K562 (cell line): ENCODE measurements at regions not wholly inside any gene's neighbourhood (a gene's known extent, or its start where the extent isn't known, plus 50 kb on each side); places are given as distances from the start of the nearest gene placed in this dataset.
A peak's percentile ranks its signal among the peaks of the same experiment; 100 is the strongest.

ENCODE experiments used
- NR4A1 ChIP-seq, 2 experiments: fragments of 250-450 bp in 1 of 2; fragments of 450-650 bp in 1 of 2; sonication (Bioruptor Pico) in 1 of 2; IDR thresholded peaks; 2 replicates each; pipeline versions ENCODE4 v1.4.0 to v1.6.1; 2016 to 2020; ENCODE audit warnings: mild to moderate bottlenecking in 2 of 2, missing compliant biosample characterization in 1 of 2, missing genetic modification characterization in 1 of 2, moderate library complexity in 1 of 2
- RCOR1 ChIP-seq, 2 experiments: IDR thresholded peaks; 2 replicates each; pipeline ENCODE4 v1.6.1; 2012; ENCODE audit warnings: low read depth in 2 of 2, low read length in 2 of 2, borderline replicate concordance in 1 of 2, improper control_type of control experiment in 1 of 2
- SMC3 ChIP-seq: conservative IDR thresholded peaks from 2 replicates; pipeline ENCODE4 v1.6.1; 2011; ENCODE audit warnings: low read depth, low read length, improper control_type of control experiment; ENCODE audit not compliant: insufficient read depth
- SRSF3 ChIP-seq: fragments of 200-400 bp; formaldehyde crosslinking; IDR thresholded peaks from 2 replicates; pipeline ENCODE4 v1.6.1; 2016; ENCODE audit warnings: mild to moderate bottlenecking, low read length, moderate library complexity; ENCODE audit not compliant: insufficient read depth
- TFAM ChIP-seq: fragments of 250-450 bp; sonication (Bioruptor Pico); conservative IDR thresholded peaks from 2 replicates; pipeline ENCODE4 v1.5.0; 2021; ENCODE audit warnings: mild to moderate bottlenecking, moderate library complexity
- U2AF1 ChIP-seq: fragments of 200-400 bp; formaldehyde crosslinking; optimal IDR thresholded peaks from 2 replicates; pipeline ENCODE3; 2017; ENCODE audit warnings: mild to moderate bottlenecking, low read depth, low read length, moderate library complexity
- ZEB2 ChIP-seq: fragments of 450-650 bp; IDR thresholded peaks from 2 replicates; pipeline ENCODE4 v1.6.1; 2016
- ZKSCAN8 ChIP-seq: fragments of 200-800 bp; sonication (Bioruptor generic); IDR thresholded peaks from 2 replicates; pipeline ENCODE4 v1.6.1; 2016; ENCODE audit warnings: missing genetic modification characterization, missing compliant biosample characterization
- ZNF140 ChIP-seq: fragments of 250-450 bp; sonication (Bioruptor Pico); IDR thresholded peaks from 2 replicates; pipeline ENCODE4 v1.8.0; 2021; ENCODE audit warnings: moderate library complexity, mild to moderate bottlenecking, inconsistent platforms
- ZNF695 ChIP-seq: fragments of 450-650 bp; formaldehyde crosslinking; IDR thresholded peaks from 2 replicates; pipeline ENCODE4 v1.4.0; 2020; ENCODE audit warnings: mild to moderate bottlenecking, moderate library complexity
- ZNF785 ChIP-seq: fragments of 250-450 bp; sonication (Bioruptor Pico); IDR thresholded peaks from 2 replicates; pipeline ENCODE4 v1.4.0; 2020; ENCODE audit warnings: mild to moderate bottlenecking
- TF ChIP-seq, protein P1 (sequence below): IDR thresholded peaks from 2 replicates; pipeline ENCODE4 v1.6.1; 2016; ENCODE audit warnings: missing genetic modification characterization, missing compliant biosample characterization
- TF ChIP-seq, protein P2 (sequence below): fragments of 250-450 bp; sonication (Bioruptor Pico); IDR thresholded peaks from 2 replicates; pipeline ENCODE4 v1.4.0; 2020; ENCODE audit warnings: mild to moderate bottlenecking, moderate library complexity
- TF ChIP-seq, protein P3 (sequence below): fragments of 250-450 bp; sonication (Bioruptor Pico); IDR thresholded peaks from 2 replicates; pipeline ENCODE4 v1.5.0; 2020; ENCODE audit warnings: mild to moderate bottlenecking, borderline replicate concordance

DNA sequence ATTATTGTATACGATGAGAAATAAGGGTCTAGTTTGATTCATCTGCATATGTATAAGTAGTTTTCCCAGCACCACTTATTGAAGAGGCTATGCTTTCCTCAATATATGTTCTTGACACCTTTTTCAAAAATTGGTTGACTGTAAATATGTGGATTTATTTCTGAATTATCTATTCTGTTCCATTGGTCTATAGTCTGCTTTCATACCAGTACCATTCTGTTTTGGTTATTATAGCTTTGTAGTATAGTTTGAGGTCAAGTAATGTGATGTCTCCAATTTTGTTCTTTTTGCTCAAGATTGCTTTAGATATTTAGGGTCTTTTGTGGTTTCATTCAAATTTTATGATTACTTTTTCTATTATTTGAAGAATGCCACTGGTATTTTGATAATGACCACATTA lies 103.8 kb upstream of the LIPC start (continued):
- no peak for TF ChIP-seq U2AF1
- TF ChIP-seq ZEB2, result no peak
- no peak for TF ChIP-seq ZKSCAN8 (CRISPR knock-in tag)
- TF ChIP-seq SMC3, result no peak
- no peak for TF ChIP-seq ZNF695
- TF ChIP-seq, protein P1, sequence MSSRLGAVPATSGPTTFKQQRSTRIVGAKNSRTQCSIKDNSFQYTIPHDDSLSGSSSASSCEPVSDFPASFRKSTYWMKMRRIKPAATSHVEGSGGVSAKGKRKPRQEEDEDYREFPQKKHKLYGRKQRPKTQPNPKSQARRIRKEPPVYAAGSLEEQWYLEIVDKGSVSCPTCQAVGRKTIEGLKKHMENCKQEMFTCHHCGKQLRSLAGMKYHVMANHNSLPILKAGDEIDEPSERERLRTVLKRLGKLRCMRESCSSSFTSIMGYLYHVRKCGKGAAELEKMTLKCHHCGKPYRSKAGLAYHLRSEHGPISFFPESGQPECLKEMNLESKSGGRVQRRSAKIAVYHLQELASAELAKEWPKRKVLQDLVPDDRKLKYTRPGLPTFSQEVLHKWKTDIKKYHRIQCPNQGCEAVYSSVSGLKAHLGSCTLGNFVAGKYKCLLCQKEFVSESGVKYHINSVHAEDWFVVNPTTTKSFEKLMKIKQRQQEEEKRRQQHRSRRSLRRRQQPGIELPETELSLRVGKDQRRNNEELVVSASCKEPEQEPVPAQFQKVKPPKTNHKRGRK (tag), result no peak
- TF ChIP-seq NR4A1 (CRISPR knock-in tag; IDR thresholded peaks at IDR 0.05), result no peak
- no peak for TF ChIP-seq NR4A1 (tag; IDR thresholded peaks at IDR 0.05)
- TF ChIP-seq ZNF785 (CRISPR knock-in tag), result no peak
- TF ChIP-seq TFAM (CRISPR knock-in tag), result no peak
- TF ChIP-seq, protein P2, sequence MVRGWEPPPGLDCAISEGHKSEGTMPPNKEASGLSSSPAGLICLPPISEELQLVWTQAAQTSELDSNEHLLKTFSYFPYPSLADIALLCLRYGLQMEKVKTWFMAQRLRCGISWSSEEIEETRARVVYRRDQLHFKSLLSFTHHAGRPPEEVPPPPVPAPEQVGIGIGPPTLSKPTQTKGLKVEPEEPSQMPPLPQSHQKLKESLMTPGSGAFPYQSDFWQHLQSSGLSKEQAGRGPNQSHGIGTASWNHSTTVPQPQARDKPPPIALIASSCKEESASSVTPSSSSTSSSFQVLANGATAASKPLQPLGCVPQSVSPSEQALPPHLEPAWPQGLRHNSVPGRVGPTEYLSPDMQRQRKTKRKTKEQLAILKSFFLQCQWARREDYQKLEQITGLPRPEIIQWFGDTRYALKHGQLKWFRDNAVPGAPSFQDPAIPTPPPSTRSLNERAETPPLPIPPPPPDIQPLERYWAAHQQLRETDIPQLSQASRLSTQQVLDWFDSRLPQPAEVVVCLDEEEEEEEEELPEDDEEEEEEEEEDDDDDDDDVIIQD (CRISPR knock-in tag), result no peak
- no peak for TF ChIP-seq SRSF3
- no peak for TF ChIP-seq ZNF140 (CRISPR knock-in tag)
- TF ChIP-seq RCOR1 (IDR thresholded peaks at IDR 0.05; ENCODE audit: borderline replicate concordance in 1 of 2, low read depth in 2 of 2, low read length in 2 of 2), result 0 out of 4 replicates have a peak, but pooled peaks of 1 of the 2 experiments have one; percentile 4
- TF ChIP-seq, protein P3, sequence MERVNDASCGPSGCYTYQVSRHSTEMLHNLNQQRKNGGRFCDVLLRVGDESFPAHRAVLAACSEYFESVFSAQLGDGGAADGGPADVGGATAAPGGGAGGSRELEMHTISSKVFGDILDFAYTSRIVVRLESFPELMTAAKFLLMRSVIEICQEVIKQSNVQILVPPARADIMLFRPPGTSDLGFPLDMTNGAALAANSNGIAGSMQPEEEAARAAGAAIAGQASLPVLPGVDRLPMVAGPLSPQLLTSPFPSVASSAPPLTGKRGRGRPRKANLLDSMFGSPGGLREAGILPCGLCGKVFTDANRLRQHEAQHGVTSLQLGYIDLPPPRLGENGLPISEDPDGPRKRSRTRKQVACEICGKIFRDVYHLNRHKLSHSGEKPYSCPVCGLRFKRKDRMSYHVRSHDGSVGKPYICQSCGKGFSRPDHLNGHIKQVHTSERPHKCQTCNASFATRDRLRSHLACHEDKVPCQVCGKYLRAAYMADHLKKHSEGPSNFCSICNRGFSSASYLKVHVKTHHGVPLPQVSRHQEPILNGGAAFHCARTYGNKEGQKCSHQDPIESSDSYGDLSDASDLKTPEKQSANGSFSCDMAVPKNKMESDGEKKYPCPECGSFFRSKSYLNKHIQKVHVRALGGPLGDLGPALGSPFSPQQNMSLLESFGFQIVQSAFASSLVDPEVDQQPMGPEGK (CRISPR knock-in tag), result no peak
- TF ChIP-seq, all 486 proteins: peak for 6
